SK-N-MC (cell line): ENCODE measurements at regions not wholly inside any gene's neighbourhood (a gene's known extent, or its start where the extent isn't known, plus 50 kb on each side); places are given as distances from the start of the nearest gene placed in this dataset.

Experiments
- EZH2 ChIP-seq: fragments of 200-600 bp; sonication (generic); IDR thresholded peaks from one replicate; pipeline ENCODE4 v1.6.1; 2017; ENCODE audit warnings: antibody characterized with exemption
- FOXP2 ChIP-seq: optimal IDR thresholded peaks from 2 replicates; pipeline ENCODE3; 2011; ENCODE audit warnings: mild to moderate bottlenecking, moderate library complexity; ENCODE audit not compliant: insufficient read depth; ENCODE audit errors: extremely low read length, control extremely low read depth
- POLR2AphosphoS5 ChIP-seq: IDR thresholded peaks from 2 replicates; pipeline ENCODE4 v1.6.1; 2012; ENCODE audit warnings: mild to moderate bottlenecking, low read depth, low read length, borderline replicate concordance

DNA sequence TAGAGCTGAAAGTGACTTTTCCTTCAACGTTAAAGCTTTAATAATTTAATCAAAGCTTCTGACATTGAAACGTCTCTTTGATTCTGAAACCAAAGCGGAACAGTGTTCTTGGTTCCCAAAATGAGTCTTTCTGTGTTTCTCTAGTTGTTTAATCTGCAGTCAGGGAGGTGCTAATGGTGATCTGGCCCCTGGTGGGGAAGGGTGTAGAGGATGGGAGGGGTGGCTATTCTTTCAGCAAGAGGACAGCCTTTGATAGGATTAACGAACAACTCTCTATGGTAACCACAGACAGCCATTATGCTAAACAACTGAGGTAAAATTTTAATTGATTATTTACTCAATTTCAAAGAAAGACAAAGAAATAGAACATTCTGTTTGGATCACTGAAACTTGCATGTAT, 79.9 kb upstream of the CADPS start:
- TF ChIP-seq POLR2AphosphoS5 (no peak), EZH2 (no peak), FOXP2 (no peak)
